Stimulated activated naive CD8-positive, alpha-beta T cell treated with anti-CD3 and anti-CD28 coated beads, Interleukin-15, Interleukin-2, amounts not matched to agents 100 U/mL and 50 U/mL, for 24 hours (primary cell): ENCODE measurements at regions not wholly inside any gene's neighbourhood (a gene's known extent, or its start where the extent isn't known, plus 50 kb on each side); places are given as distances from the start of the nearest gene placed in this dataset.

Source experiments
- ATAC-seq: fragments of 150-1000 bp; cut with Tn5 transposase; one replicate; pipeline ENCODE4 v1.10.0; 2021
- DNase-seq: peaks from one replicate; pipeline ENCODE4 v3.0.0; 2021

GRCh38 chr3:147854542-147854941 lies 445.4 kb downstream of the ZIC1 start:
- ATAC-seq (no peak), DNase-seq (no peak)

DNA sequence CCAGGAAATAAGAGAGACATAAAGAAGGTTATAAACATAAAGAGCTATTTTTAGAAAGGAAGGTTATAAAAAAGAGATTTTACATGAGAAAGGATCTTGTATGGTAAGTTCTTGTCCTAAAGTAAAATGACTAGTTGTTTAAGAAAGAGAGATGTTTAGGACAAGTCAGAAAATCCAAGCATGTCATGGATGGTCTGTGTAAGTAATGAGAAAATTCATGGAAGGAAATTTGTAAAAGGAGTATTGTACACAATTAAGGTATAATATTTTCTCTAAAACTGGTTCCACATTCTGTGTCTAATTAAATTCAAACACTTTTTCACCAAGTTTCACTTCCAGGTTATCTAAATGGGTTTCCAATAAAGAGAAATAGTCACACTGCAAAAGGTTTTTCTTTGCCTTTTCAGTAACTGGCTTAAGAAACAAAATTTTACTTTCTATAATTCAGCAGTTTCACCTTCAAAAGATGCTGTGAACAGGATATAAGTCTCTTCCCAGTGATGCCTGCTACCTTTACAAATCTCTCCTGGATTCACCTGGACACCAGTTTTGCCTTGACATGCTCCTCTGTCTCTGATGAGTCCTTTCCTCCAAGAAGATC lies 455.7 kb downstream of the ZIC1 start:
- no peak for ATAC-seq

DNA sequence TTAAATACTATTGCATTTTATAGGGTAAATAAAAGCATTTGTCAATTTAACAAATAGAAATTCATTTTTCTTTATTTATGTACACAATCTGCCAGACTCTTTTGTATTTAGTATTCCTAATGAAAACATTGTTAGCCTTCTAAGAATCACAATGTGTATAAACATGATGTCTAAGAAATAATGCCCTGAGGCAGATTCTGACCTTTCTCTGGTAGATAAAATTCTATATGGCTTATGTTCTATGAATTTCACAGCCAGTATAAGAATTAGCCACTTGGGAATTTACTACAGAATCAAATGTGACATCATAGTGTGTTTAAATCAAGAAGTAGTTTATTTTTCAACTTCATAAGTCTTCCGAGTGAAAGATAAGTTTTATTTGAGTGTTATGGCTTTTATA lies 457.4 kb downstream of the ZIC1 start:
- ATAC-seq (no peak), DNase-seq (no peak)

More for the DNA sequence above, 455.7 kb downstream of the ZIC1 start:
- DNase-seq: no peak

DNA sequence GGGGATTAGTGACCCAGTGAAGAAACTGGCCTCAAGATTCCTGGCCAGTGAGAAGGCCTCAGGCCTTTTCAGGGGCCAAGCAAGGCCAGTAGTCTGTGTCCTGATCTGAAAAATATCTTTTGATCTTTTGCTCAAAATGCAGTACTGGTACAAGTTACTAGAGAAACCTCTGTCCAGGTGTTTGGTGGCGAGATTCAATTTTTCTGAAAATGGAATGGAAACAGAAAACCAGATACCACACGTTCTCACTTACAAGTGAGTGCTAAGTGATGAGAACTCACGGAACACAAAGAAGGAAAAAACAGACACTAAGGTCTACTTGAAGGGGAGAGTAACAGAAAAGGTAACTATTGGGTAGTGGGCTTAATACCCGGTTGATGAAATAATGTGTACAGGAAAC lies 463.4 kb downstream of the ZIC1 start:
- DNase-seq (no peak), ATAC-seq (no peak)

DNA sequence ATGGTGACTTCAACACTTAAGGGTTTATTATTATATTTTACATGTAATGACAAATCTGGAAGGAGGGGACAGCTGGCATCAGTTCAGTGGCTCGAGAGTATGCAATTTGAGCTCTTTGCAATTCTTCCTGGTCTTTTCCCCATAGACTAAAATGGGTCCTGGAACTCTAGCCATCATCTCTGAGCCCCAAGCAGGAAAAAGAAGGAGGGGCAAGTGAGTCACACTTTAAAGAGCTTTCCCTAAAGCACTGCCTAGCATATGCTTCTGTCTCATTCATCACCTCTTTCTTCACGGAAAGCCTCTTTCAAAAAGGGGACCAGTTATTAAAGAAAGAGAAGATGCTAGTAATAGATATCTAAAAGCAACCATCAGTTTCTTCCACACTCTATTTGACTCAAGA lies 466.3 kb downstream of the ZIC1 start:
- no peak for ATAC-seq
- DNase-seq: no peak

DNA sequence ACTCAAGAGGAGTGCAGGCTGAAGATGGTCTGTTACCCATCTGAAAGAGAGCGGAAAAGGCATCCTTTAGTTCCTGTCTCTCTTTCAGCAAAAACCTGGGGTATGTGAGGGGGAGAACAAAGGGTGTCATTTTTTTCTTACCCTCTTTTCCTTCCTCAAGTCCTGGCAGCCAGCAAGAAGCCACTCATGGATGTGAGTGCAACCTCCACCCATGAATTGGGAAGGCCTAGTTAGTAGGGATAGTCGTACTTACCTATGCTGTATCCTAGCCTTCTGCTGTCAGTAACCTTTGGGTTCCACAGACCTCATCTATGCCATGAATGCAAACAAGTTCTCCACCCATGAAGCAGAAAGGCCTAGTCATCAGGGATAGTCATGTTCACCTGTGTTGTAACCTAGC lies 472.8 kb downstream of the ZIC1 start:
- no peak for DNase-seq

DNA sequence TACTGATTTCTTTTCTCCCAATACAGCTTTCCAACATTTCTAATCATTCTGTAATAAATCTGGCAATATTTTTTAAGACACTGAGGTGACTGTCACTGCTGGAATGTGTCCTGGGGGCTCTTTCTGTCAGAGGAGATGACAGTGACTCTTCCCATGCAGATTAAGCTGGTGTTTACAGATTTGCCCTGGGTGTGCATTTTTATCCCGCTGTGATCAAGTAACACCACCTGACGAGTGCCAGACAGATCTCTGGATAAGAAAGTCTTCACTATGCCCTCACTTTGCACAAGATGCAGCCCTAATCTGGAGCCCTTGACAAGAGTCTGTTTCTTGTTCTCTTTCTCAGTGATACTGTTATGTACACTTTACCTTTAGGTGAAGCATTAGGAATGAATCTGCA lies 477.7 kb downstream of the ZIC1 start:
- no peak for DNase-seq
- no peak for ATAC-seq

More for the DNA sequence above, 472.8 kb downstream of the ZIC1 start:
- no peak for ATAC-seq

DNA sequence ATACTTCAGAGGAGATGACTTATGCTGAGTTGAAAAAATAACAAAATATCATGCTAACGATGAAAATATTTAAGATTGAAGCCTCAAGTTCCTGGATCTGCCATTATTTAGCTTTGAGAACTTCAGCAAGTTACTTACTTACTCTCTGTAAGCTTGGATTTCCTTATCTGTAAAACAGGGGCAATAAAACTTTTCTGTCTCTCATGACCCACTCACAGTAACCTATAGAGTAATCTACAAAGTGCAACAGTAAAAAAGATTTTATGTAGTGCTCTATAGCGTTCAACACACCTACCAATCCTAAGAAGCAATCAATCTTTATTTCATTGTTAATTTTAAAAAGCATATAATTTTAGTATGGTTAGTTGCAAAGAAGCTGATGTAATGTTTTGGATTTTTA lies 478.6 kb downstream of the ZIC1 start:
- no peak for ATAC-seq
- no peak for DNase-seq

DNA sequence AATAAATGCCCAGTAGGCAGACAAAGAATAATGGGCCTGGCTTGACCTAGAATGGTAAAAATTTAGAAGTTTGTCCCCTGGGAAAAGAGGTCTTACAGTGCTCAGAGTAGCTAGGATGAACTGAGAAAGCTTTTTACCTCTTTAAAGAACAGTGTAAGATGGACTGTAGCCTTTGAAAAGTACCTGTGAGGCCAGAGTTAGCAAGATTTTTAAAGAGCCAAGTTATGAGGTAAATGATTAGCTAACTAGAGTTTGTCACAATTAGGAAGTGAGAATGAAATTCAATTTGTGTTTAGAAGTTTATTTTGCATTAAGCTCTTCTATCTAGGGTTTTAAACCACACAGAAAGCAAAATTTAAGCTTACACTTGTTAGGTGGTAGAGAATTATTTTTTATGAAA lies 480.9 kb downstream of the ZIC1 start:
- ATAC-seq (no peak), DNase-seq (no peak)

- ATAC-seq (no peak), DNase-seq (no peak)
These were observed 486.3 kb downstream of the ZIC1 start for GRCh38 chr3:147895509-147895908.

- DNase-seq (no peak), ATAC-seq (no peak)
These were observed 491.7 kb downstream of the ZIC1 start for GRCh38 chr3:147900851-147901250.

DNA sequence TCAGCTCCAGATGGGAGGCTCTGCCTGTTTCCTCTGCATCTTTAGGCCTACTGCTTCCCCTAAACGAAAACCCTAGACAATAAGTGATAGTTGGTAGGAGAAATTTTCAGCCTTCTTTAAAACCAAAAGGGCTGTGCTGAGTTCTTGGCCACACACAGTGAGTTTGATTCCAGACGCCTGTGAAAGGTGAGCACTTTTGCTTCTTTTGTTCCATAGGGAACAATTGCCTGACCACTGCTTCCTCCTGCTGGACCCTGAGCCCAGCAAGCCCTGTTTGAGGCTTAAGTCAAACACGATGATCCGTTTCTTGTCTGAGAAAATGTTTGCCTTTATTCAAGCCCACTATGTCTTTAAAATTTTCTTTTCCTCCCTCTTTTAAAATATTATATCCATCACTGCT lies 493.9 kb downstream of the ZIC1 start:
- ATAC-seq: no peak

GRCh38 chr3:147904421-147904820 lies 495.3 kb downstream of the ZIC1 start:
- ATAC-seq: no peak
- DNase-seq: no peak

More for the DNA sequence above, 493.9 kb downstream of the ZIC1 start:
- no peak for DNase-seq

- no peak for ATAC-seq
These were observed 497.1 kb downstream of the ZIC1 start for GRCh38 chr3:147906285-147906684.

DNA sequence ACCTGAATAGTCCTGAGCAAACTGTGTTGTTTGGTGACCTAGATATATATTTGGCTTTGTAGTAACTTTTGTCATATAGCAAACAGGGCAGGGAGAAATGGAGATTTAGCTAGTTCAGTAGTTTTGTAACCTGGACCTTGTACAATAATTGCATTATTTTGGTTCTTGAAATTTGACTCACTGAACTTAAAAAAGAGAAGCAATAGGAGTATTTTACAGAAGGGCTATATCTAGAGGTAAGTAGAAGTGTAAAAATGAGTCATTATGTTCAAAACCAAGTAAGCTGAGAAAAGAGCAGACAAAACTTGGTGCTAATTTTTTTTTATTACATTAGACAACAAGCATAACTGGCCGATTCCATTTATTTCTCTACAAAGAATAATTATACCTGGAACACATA lies 505.4 kb downstream of the ZIC1 start:
- no peak for ATAC-seq
- no peak for DNase-seq

More at GRCh38 chr3:147906285-147906684, 497.1 kb downstream of the ZIC1 start:
- no peak for DNase-seq

- no peak for DNase-seq
- ATAC-seq: no peak
These were observed 505.9 kb downstream of the ZIC1 start for GRCh38 chr3:147915057-147915456.

DNA sequence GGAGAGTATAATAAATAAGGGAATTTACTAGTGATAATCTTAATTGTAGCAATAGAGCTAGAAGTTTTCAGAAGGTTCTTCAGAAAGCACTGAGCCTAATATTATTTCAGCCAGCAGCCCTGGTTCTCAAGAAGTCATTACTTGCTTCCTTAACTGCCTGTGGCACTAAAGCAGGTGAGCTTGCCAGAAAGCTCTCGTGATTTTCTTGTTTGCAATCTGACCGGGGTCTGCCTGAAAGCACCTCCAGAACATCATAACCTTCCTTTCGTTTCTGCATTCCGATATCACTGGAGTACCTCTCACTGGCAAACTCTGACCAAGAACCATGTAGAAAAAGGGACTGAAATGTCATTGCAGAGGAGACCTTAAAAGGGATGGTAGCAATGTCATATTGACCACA lies 510.3 kb downstream of the ZIC1 start:
- no peak for DNase-seq
- ATAC-seq: no peak

- ATAC-seq: no peak
- DNase-seq: no peak
These were observed 511.9 kb downstream of the ZIC1 start for GRCh38 chr3:147921051-147921450.

DNA sequence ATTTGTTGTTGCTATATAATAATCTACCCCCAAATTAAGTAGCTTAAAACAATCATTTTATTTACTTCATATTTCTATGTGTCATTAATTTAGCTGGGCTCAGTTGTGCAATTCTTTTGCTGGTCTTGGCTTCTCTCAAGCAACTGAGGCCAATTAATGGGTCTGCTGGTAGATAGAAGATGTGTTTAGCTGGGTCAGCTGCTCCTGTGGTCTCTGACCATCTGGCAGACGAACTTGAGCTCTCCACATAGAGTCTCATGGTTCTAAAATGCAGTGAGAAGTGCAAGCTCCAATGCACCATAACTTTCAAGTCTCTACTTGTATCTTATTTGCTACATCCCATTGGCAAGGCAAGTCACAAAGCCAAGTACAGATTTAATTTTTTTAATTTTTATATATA lies 515.6 kb downstream of the ZIC1 start:
- no peak for DNase-seq
- no peak for ATAC-seq

GRCh38 chr3:147925272-147925671 lies 516.1 kb downstream of the ZIC1 start:
- DNase-seq (no peak), ATAC-seq (no peak)

DNA sequence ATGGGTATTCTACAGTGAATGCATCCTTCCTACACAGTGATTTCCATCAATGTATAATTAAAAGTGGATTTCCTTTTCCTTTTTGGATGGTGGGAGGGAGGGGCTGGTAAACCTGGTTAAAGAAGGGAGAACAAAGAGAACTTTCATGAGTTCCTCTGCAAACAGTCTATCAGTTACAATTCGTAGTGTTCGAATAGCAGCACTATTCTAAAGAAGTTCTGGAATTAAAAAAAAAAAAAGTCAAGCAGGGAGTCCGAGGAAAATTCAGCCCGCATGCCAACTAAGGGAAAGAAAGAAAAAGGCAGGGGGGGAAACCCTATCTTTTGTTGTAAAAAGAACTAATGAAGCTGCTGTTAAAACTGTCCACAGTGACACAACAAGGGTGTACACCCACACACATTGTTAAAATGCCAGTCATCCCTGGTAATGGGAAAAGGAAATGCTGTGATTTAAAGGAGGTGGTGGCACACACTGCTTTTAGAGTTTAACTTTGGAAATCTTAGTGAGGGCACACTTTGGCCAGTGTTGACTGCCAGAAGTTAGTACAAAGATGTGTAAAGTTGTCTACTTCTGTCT lies 521.2 kb downstream of the ZIC1 start:
- ATAC-seq (no peak), DNase-seq (no peak)

- no peak for ATAC-seq
These were observed 525.5 kb downstream of the ZIC1 start for GRCh38 chr3:147934451-147935180.

GRCh38 chr3:147937341-147937740 lies 528.2 kb downstream of the ZIC1 start:
- DNase-seq (no peak), ATAC-seq (no peak)

More at GRCh38 chr3:147934451-147935180, 525.5 kb downstream of the ZIC1 start:
- no peak for DNase-seq

DNA sequence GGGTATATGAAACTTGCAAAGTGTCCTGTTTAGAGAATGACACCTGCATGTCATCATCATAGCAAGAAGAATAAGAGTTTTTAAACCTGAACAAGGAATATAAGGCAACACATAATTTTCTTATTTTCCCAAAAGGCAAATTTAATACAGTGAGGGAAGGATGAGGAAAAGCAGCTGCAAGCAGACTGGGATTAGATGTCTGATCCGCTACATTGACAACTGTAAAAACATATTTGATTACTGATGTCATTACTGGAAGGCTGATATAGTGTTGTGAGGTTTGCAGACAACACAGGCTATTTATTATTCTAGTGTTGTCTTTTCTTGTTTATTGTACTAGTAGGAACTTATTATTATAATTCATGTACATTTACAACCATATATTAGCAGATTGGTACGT lies 528.7 kb downstream of the ZIC1 start:
- no peak for DNase-seq
- ATAC-seq: no peak
